Testis (tissue), 2 donors: ENCODE measurements at regions not wholly inside any gene's neighbourhood (a gene's known extent, or its start where the extent isn't known, plus 50 kb on each side); places are given as distances from the start of the nearest gene placed in this dataset.

ENCODE experiments used
- DNase-seq: peaks from one replicate; pipeline ENCODE4 v3.0.0-alpha.2; 2019
- H3K27ac ChIP-seq, 2 donors: fragments of 200-600 bp; sonication (generic); one replicate each; pipeline ENCODE4 v1.5.1; 2019
- H3K27me3 ChIP-seq: fragments of 200-600 bp; sonication (generic); one replicate; pipeline ENCODE4 v1.5.1; 2019
- H3K36me3 ChIP-seq: fragments of 200-600 bp; sonication (generic); one replicate; pipeline ENCODE4 v1.5.1; 2017; ENCODE audit warnings: low read depth; ENCODE audit errors: missing control alignments
- H3K4me1 ChIP-seq: fragments of 200-600 bp; sonication (generic); one replicate; pipeline ENCODE4 v1.5.1; 2019
- H3K4me3 ChIP-seq, 2 donors: fragments of 200-600 bp; sonication (generic); one replicate each; pipeline ENCODE4 v1.5.1; 2017 to 2019
- H3K9me3 ChIP-seq: fragments of 200-600 bp; sonication (generic); one replicate; pipeline ENCODE4 v1.5.1; 2017
- CTCF ChIP-seq, 3 experiments: fragments of 450-650 bp in 2 of 3; fragments of 200-600 bp in 1 of 3; sonication (generic) in 1 of 3; IDR thresholded peaks; one replicate each; pipeline ENCODE4 v1.5.1; 2016 to 2019; ENCODE audit warnings: antibody characterized with exemption in 3 of 3, mild to moderate bottlenecking in 2 of 3, moderate library complexity in 1 of 3
- POLR2A ChIP-seq: fragments of 450-650 bp; IDR thresholded peaks from one replicate; pipeline ENCODE4 v1.6.1; 2017; ENCODE audit warnings: antibody characterized with exemption, mild to moderate bottlenecking, moderate library complexity
- WGBS, 2 donors: methylation state at CpG; one replicate each; pipeline ENCODE4 v1.1.5; 2018; 5-methylcytosine and 5-hydroxymethylcytosine counted together
- intact Hi-C: fragments of 100-400 bp; cut with DNase I; formaldehyde crosslinking; loops from one replicate; pipeline ENCODE4 v1.15.1; 2023; ENCODE audit warnings: low total_unique reads

- no peak overlapping the region for H3K27ac ChIP-seq
Observed at GRCh38 chr5:67941614-67942401, 273.7 kb upstream of the PIK3R1 start.

GRCh38 chr5:67935908-67936566 lies 279.5 kb upstream of the PIK3R1 start:
- Histone ChIP-seq H3K9me3 (no peaks in the 10 kb centered on the region), H3K27me3 (no peaks in the 10 kb centered on the region), H3K4me1 (no peaks in the 10 kb centered on the region), H3K36me3 (no peaks in the 10 kb centered on the region), H3K4me3 (no peak overlapping the region), H3K27ac (no peak overlapping the region)
- intact Hi-C loops: no loop called here
- DNase-seq: no peak
- TF ChIP-seq CTCF (IDR thresholded peaks at IDR 0.05) (no peak), POLR2A (no peak)
- 52 to 56% methylated on average over 4 of the region's 4 CpGs for WGBS, 2 donors

More at GRCh38 chr5:67941614-67942401, 273.7 kb upstream of the PIK3R1 start:
- Histone ChIP-seq H3K36me3 (no peaks in the 10 kb centered on the region), H3K4me3 (no peak overlapping the region), H3K4me1 (no peaks in the 10 kb centered on the region), H3K27me3 (no peaks in the 10 kb centered on the region), H3K9me3 (no peaks in the 10 kb centered on the region)
- TF ChIP-seq POLR2A (no peak), CTCF (IDR thresholded peaks at IDR 0.05) (no peak)
- DNase-seq: no peak
- intact Hi-C loops: no loop called here
- WGBS, 2 donors: 54 to 63% methylated on average over 5 of the region's 5 CpGs

GRCh38 chr5:67934976-67935375 lies 280.6 kb upstream of the PIK3R1 start:
- TF ChIP-seq POLR2A (no peak), CTCF (IDR thresholded peaks at IDR 0.05) (no peak)
- intact Hi-C loops: no loop called here
- H3K4me1 ChIP-seq: no peaks in the 10 kb centered on the region
- no peaks in the 10 kb centered on the region for H3K36me3 ChIP-seq
- no peak overlapping the region for H3K4me3 ChIP-seq
- WGBS, 2 donors: 80 to 85% methylated on average over 4 of the region's 4 CpGs
- H3K27ac ChIP-seq: no peak overlapping the region
- no peak for DNase-seq
- no peaks in the 10 kb centered on the region for H3K27me3 ChIP-seq
- H3K9me3 ChIP-seq: no peaks in the 10 kb centered on the region

- DNase-seq: no peak
- intact Hi-C loops: no loop called here
- no peaks in the 10 kb centered on the region for H3K27me3 ChIP-seq
- H3K27ac ChIP-seq: no peak overlapping the region
- WGBS, 2 donors: 85 to 91% methylated on average over 5 of the region's 5 CpGs
- H3K36me3 ChIP-seq: no peaks in the 10 kb centered on the region
- TF ChIP-seq POLR2A (no peak), CTCF (IDR thresholded peaks at IDR 0.05) (no peak)
- no peak overlapping the region for H3K4me3 ChIP-seq
- H3K9me3 ChIP-seq: no peaks in the 10 kb centered on the region
- no peaks in the 10 kb centered on the region for H3K4me1 ChIP-seq
Observed at GRCh38 chr5:67925511-67925910, 290.0 kb upstream of the PIK3R1 start.
